ENCODE measurements at regions not wholly inside any gene's neighbourhood (a gene's known extent, or its start where the extent isn't known, plus 50 kb on each side); places are given as distances from the start of the nearest gene placed in this dataset.

- DNase-seq: no peak
Measured at GRCh38 chr5:18829539-18829938, 1158.5 kb downstream of the CDH18 start.

GRCh38 chr5:18850216-18850615, 1137.8 kb downstream of the CDH18 start:
- no peak for DNase-seq

- no peak for DNase-seq
Measured at GRCh38 chr5:18872978-18873377, 1115.0 kb downstream of the CDH18 start.

GRCh38 chr5:18876565-18876964, 1111.4 kb downstream of the CDH18 start:
- no peak for DNase-seq

- no peak for DNase-seq
Measured at GRCh38 chr5:18881615-18882014, 1106.4 kb downstream of the CDH18 start.

GRCh38 chr5:18882154-18882553, 1105.8 kb downstream of the CDH18 start:
- DNase-seq: no peak

- DNase-seq: no peak
Measured at GRCh38 chr5:18888821-18889220, 1099.2 kb downstream of the CDH18 start.

GRCh38 chr5:18900644-18901043, 1087.4 kb downstream of the CDH18 start:
- DNase-seq: no peak

- no peak for DNase-seq
Measured at GRCh38 chr5:18920966-18921365, 1067.0 kb downstream of the CDH18 start.

GRCh38 chr5:18932081-18932480, 1055.9 kb downstream of the CDH18 start:
- no peak for DNase-seq

GRCh38 chr5:18944771-18945170, 1043.2 kb downstream of the CDH18 start:
- DNase-seq: no peak

- DNase-seq: no peak
Measured at GRCh38 chr5:18954239-18954638, 1033.8 kb downstream of the CDH18 start.

GRCh38 chr5:18959535-18959934, 1028.5 kb downstream of the CDH18 start:
- DNase-seq: no peak

GRCh38 chr5:18961234-18961633, 1026.8 kb downstream of the CDH18 start:
- DNase-seq: no peak

GRCh38 chr5:18965893-18966292, 1022.1 kb downstream of the CDH18 start:
- DNase-seq: no peak

- DNase-seq: no peak
Measured at GRCh38 chr5:18967637-18968036, 1020.4 kb downstream of the CDH18 start.

GRCh38 chr5:18968966-18969365, 1019.0 kb downstream of the CDH18 start:
- DNase-seq: no peak

GRCh38 chr5:18970000-18970399, 1018.0 kb downstream of the CDH18 start:
- DNase-seq: no peak

GRCh38 chr5:18972177-18972576, 1015.8 kb downstream of the CDH18 start:
- DNase-seq: no peak

GRCh38 chr5:18975624-18976023, 1012.4 kb downstream of the CDH18 start:
- no peak for DNase-seq

GRCh38 chr5:18977880-18978279, 1010.1 kb downstream of the CDH18 start:
- no peak for DNase-seq

GRCh38 chr5:18984559-18985080, 1003.4 kb downstream of the CDH18 start:
- DNase-seq: no peak

GRCh38 chr5:18985171-18985758, 1002.7 kb downstream of the CDH18 start:
- no peak for DNase-seq

GRCh38 chr5:18987101-18987500, 1000.9 kb downstream of the CDH18 start:
- no peak for DNase-seq

GRCh38 chr5:18990852-18991251, 997.1 kb downstream of the CDH18 start:
- no peak for DNase-seq

All from NCI-H2171 (cell line).